GM18870 (cell line): ENCODE measurements at regions not wholly inside any gene's neighbourhood (a gene's known extent, or its start where the extent isn't known, plus 50 kb on each side); places are given as distances from the start of the nearest gene placed in this dataset.

Experiments used
- ATAC-seq: cut with Tn5 transposase; IDR thresholded peaks from one replicate; pipeline ENCODE4 v1.9.1; 2021; ENCODE audit warnings: moderate library complexity; ENCODE audit not compliant: unreplicated experiment

DNA sequence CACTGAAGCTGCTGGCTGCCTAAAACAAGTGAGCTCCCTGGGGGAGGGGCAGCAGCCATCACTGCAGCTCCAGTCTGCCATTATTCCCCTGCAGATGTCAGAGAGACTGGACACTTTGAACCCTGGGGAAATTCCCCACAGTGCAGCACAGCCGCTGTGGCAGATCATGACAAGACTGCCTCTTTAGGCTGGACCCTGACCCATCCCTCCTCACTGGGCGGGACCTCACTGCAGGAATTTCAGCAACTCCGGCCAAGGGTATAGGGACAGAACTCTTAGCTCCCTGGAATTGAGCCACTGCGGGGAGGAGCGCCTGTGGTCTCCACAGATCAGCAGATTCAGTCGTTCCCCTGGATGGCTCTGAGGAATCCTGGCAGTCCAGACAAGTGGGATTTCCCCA lies 964.6 kb downstream of the BRINP3 start:
- ATAC-seq: no peak

DNA sequence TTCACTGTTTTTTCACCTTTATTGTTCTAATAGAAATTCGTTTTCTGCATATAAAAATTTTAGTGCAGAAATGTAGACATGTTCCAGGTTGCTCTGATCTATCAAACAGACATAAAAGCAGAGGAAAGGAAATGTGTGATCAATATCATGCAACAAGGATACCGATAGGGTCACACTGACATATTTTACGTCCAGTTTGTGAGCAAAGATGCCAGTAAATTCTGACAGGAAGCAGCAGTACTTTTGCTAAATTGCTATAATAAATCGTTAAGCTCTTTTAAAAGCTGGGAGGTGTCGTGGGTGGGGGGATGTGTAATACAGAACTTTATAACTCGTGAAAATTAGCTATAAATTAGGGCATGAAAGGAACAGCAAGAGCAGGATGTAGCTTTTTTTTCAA lies 955.2 kb downstream of the BRINP3 start:
- ATAC-seq: no peak

DNA sequence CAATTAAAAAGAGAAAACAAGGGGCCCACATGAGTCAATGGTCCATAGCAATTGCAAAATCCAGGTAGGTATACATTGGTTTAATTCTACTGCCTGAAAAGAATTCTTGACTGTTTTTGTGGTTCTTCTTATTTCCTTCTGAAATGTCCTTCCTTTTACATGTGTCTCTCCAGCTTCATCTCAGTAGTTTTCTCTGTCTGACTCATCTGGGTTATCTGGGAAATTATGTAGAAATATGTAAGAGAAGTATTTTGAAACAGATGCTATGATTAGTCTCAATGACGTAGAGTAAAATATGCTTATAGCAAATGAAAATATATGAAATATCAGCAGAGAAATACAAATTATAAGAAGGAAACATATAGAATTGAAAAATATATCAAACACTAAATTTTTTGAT lies 953.2 kb downstream of the BRINP3 start:
- no peak for ATAC-seq

DNA sequence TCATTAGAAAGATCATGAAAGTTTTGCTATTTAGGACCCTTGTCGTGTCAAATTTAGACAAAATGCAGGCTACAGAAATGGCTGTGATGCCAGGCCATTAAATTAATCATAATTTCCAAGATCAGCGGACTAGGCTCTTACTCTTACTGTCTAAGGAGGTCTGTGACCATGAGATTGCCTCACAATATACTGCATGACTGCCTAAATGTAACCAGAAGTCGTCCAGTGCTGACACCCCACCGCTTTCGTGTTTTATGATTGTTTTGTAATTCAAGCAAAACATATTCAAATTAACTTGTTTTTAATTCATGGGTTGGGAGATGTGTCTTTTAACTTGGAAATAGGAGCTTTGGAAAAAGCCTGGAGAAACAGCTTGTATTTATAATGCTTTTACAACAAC lies 947.5 kb downstream of the BRINP3 start:
- ATAC-seq: no peak

DNA sequence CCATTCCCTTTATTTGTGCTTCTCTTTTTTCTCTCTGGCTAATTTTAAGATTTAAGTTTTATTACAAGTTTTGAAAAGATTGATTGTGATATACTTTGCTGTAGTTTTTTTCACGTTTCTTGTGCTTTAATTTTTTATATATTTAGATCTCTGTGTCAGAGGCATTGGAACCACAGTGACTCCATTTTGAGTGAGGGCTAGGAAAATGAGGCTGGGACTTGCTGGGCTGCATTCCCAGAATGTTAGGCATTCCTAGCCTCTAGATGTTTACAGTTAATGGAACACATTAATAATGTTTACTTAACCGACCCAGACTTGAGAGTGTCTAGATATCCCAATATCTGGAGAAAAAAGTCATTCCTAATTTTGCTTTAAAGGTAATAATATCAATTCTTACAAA lies 939.4 kb downstream of the BRINP3 start:
- no peak for ATAC-seq

DNA sequence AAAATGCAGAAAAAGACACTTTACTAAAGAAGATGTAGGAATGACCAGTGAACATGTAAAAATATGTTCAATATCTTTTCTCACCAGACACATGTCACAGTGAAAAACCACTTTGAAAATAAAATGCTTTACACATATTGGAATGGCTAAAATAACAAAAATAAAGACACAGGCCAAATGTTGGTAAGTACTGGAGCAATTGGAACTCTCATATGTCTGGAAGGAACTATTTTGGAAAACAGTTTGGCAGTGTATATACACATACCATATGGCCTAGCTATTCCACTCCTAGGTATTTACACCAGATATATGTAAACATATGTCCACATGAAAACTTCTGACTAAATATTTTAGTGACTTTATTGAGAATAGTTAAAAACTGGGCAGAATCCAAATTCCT lies 927.2 kb downstream of the BRINP3 start:
- ATAC-seq: no peak

DNA sequence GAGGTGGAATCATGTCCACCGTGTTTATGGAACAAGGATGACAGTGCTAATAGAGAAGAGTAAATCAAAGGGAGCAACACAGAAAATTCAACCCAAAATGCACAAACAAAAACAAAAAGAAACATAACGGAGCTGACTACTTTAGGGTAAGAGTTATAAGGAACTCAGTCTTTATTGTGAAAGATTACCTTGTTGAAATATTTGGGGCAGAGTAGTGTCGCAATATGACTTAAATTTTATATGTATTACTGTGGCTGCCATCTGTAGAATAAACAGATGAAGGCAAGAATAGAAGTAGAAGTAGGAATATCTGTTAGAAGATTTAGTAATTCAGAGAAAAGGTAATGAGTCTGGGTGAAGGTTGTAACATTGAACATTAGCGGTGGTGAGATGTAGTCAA lies 913.9 kb downstream of the BRINP3 start:
- no peak for ATAC-seq

DNA sequence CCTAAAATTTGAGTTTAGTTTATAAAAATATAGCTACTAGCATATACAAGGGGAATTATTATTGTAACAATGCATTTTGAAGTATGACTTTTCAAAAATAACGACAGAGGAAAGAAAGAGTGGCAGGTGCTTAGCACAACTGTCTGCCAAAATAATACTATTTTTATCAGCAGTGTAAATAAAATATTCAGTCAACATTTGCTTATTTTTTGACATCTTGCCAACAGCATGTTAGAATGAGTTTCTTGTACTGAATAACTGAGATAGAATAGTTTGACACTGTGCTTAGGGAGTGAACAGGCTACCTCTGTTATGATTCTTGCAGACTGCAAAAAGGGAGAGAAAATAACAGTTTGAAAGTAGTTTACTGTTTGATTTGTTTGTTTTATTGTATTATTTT lies 909.8 kb downstream of the BRINP3 start:
- ATAC-seq: no peak

DNA sequence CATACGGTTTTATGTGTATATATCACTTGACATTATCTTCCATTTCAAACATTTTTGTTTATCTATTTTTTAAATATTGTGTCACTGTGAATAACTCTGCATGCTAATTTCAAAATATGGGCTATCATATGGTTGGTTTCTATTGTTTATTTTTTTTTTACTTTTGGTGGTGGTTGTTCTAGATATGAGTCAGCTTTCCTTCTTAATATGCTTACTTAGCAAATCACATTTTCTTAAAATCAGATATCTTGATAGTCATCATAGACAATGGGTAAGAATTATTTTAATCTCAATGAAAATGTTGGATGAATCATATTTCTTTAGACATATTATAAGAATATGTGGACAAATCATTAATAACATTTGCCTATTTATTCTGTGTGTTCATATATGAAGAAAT lies 881.5 kb downstream of the BRINP3 start:
- ATAC-seq: no peak

DNA sequence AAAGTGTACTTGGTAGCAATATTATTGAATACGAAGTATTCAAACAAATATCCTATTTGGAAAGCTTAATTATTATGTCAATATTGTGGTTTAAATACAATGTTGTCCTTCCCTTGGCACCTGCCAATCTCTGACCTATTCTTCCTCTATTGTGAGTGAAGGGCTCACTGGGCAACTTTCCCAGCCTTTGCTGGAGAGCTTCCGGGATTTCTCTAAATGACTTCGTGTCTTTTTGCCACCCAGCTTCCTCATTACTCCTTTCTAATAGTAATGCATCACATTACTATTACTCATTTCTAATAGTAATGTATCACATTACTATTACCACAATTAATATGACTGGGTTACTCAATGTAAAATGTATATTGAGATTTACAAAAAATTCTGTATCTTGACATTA lies 880.6 kb downstream of the BRINP3 start:
- ATAC-seq: no peak

DNA sequence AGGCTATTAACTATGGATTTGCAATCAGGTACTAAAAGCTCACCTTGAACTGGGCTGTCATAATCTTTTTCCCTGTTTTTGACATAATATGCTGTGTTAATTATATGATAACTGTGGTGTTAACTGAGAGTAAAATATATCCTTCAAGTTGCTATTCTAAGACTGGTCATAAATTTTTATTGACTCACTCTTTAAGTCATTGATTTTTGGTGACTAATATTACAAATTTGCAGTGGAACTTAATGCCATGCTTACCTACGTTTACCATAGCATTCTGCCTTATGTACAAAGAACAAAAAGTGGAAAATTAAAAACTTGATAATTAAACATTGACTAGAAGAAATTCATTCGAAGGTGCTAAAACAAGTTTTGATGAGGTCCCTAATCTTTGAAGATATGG lies 872.4 kb downstream of the BRINP3 start:
- ATAC-seq: no peak

DNA sequence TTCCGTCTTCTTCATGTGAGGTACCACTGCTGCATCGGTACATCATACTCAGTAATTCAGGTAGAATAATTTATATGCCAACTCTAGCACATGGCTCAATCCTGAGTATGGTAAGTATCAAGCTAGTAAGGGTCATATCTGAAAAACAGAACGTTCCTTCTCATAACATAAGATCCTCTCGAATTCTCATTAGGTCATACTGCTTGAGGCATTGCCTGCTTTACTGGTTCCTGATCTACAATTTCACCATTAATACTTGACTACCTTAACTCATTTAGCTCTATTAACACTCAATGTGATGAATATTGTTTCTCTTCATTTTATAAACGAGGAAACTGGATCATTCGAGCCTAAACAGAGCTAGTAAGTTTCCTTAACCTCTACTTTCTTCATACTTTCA lies 871.6 kb downstream of the BRINP3 start:
- no peak for ATAC-seq

DNA sequence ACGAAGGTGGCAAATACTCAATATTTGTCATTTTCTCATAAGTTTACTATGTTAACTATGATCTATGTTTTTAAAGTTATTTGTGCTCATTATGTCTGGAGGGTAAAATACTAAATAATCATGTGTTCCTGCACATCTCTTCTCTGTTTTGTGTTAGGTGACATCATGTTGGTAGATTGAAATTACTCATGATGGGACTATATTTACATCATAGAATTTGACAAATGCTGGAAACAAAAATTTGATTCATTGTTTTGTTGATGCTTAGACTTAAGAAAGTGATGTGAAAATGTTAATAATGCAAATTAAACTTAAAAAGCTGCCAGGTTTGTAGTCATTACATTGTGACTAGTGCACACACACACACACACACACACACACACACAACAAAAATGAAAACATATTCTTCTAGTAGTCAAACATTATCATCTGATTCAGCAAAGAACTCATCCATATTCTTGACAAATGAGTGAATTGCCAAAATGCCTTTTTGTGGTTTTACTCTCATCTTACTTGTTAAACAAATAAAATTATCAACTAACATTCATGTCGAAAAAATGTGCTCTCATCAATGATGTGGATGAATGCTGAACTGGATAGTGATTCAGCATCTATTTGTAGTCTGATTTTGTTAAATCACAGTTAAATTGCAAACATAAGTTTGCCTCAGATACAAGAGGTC lies 870.7 kb downstream of the BRINP3 start:
- ATAC-seq: no peak

DNA sequence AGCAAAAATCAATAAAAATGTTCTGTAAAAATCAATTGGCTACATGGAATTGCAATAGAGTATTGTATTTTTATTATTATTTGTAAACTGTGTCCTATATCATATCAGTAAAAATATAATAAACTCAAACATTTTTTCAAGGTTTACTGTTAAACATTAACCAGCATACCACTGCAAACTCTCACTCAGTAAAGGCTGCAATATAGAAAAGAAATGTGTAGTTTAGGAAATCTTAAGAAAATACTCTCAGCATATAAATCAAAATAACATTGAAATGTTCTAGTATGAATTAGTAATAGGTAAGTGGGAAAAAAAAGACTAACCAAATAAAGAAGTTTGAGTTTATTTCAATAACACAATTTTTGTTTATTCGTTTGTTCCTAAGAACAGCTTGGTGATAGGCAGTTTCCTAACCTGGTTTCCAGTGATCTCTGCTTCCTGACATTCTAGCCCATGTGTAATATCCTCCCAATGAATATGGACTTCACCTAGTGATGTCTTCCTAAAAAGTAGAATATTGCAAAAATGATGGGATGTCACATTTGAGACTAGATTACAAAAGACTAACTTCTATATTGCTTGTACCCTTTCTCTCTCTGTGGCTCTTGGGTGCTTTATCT lies 870.1 kb downstream of the BRINP3 start:
- ATAC-seq: no peak

DNA sequence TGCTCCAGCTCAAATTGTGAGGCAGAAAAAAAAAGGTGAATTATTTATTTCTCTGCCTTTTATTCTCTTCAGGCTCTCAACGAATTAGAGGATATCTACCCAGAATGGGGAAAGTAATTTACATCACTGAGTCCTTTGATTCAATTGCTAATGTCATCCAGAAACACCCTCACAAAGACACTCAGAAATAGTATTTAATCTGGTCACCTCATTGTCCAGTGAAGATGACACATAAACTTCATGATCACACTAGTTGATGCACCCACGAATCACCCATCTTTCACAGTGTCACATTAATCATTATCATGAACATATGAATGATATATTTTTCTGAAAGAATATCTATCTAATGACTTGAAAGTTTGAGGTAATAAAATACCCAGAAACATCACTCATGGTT lies 868.5 kb downstream of the BRINP3 start:
- no peak for ATAC-seq

DNA sequence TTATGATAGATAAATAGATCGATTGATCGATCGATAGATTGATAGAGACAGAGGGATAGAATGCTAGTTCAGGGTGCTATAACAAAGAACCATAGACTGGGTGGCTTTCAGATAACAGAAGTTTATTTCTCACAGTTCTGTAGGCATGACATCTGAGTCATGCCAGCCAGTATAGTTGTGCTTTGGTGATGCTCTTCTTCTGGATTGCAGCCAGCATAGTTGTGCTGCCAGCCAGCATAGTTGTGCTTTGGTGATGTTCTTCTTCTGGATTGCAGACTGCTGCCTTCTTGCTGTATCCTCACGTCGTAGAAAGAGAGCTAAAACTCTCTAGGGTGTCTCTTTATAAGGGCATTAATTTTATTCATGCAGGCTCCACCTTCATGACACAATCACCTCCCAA lies 860.8 kb downstream of the BRINP3 start:
- no peak for ATAC-seq

DNA sequence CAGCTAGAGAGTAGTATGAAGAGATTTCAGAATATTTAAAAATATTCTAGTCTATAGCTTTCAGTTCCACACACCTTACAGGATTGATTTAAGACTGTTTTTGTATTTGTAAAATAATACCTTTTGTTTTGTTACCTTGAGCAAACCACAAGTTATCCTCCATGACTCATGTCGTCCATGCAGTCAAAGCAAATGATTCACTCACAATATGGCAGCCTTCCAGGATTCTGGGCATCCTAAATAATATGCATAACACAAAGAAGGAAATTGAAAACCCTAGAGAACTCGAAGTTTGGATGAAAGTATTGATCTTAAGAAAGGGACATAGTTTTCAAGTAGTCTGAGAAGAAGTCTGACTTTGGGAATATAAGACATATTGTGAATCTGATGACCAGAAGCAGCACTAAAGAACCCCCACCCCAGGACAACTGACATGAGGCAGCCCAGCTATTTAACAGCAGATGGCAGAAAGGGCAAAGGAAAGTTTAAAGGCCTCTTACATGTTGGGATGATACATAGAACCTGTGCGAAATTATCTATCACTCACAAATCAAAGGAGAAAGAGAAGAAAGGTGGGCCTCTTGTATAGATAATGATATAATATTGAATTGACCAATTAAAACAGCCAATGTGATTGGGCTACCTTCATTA lies 857.9 kb downstream of the BRINP3 start:
- no peak for ATAC-seq

DNA sequence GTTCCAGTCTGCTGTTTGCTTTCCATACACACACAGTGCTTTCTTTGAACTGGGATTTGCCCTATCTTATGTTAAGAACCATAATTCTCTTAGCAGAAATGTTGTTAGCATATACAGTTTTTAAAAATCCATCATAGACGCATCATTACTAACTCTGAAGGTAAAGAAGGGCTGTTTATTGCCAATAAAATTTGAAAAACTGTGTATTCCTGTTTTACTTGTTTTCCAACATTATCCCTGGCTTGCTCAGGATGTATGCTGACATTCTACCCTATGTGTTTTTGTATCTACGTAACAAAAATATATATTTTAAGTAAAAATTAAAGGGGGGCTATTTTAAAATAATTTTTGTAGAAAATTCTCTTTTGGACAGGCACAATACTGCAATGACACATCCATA lies 857.2 kb downstream of the BRINP3 start:
- no peak for ATAC-seq

DNA sequence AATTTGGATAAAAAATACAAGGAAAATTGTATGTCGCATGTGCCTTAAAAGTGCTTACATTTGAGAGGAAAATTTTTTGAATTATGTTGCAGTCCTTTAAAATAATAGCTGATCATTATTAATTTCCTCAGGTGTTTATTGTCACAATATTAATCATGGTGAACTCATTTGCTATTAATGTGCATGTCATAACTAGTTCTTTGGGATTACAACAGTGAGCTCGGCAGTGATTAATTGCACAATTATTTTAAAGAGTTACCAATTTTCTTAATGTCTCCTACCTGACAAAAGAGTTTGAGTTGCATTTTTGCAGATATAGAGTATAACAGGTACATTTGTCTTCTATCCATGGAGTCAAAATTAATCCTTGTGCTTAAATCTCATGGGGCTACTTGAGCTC lies 854.3 kb downstream of the BRINP3 start:
- ATAC-seq: no peak

DNA sequence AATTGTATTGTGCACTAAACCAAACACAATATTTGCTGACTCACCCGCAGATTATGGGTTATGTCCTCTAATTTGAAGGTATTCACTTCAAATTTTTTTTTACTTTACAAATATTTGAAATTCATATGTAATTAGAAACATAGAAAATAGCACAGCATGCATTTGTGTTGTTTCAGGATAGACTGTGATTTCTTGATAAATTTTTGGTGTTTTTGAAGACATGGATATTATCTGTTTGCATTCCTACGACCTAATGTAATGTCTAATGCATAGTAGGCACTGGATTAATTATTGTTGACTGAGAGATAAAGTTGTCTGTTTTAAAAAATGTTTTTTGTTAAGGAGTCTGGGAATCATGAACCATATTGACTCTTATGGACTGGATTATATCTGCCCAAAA lies 850.2 kb downstream of the BRINP3 start:
- no peak for ATAC-seq

DNA sequence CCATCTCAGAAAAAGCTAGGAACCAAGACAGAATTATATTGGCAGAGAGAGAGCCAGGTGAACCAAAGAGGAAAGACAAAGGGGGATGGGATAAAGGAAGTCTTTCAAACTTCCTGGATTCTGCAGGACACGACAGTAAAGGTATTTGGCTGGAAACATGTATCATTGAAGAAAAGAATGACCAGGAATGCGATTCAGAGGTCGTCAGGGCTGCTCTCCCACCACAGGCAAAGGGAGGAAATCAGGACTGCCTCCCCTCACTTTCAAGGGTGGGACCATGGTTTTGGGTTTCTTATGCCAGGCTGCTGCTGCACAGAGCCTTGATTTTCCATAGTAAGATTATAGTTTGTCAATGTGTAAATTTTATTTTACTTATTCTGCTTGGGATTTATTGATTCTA lies 848.8 kb downstream of the BRINP3 start:
- no peak for ATAC-seq

DNA sequence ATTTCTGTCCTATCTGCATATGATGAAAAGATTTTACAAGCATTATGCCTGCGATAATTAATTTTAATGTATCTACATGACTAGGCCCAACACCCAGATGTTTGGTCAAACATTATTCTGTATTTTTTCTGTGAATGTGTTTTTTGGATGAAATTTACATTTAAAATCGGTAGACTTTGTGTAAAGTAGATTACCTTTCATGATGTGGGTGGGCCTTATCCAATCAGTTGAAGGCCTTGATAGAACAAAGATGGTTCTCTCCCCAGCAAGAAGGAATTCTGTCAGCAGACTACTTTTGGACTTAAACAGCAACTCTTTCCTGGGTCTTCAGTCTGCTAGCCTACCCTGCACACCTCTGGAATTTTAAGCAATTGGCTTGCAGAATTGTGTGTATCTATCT lies 844.0 kb downstream of the BRINP3 start:
- no peak for ATAC-seq

DNA sequence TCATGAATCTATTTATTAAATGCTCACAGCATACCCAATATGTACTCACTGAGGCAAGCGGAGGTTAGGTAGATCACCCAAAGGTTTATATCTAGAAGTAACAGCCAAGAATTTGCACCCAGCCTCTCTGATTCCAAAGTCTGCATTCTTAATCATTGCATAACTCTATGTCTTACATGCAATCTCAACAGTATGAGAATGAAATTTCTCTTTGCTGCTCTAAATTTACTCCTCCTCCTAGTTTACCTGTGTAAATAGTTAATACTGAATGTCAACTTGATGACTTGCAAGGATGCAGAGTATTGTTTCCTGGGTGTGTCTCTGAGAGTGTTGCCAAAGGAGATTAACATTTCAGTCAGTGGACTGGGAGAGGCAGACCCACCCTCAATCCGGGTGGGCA lies 840.6 kb downstream of the BRINP3 start:
- no peak for ATAC-seq
